ENCODE measurements at regions not wholly inside any gene's neighbourhood (a gene's known extent, or its start where the extent isn't known, plus 50 kb on each side); places are given as distances from the start of the nearest gene placed in this dataset.

- Histone ChIP-seq H3K27ac (no peak overlapping the region), H3K9me3 (no peaks in the 10 kb centered on the region)
Observed at GRCh38 chr4:121248747-121249146, 84.6 kb upstream of the TNIP3 start.

GRCh38 chr4:121246698-121247097 is 82.6 kb upstream of the TNIP3 start:
- Histone ChIP-seq H3K4me1 (no peaks in the 10 kb centered on the region), H3K36me3 (no peaks in the 10 kb centered on the region), H3K4me3 (no peak overlapping the region), H3K27ac (no peak overlapping the region), H3K27me3 (no peaks in the 10 kb centered on the region), H3K9me3 (no peaks in the 10 kb centered on the region)
- DNase-seq (ENCODE audit: low spot score) = no peak
- no peak for TF ChIP-seq CTCF (IDR thresholded peaks at IDR 0.05)

More at GRCh38 chr4:121248747-121249146, 84.6 kb upstream of the TNIP3 start:
- no peak overlapping the region for H3K4me3 ChIP-seq
- no peak for DNase-seq (ENCODE audit: low spot score)
- H3K27me3 ChIP-seq = no peaks in the 10 kb centered on the region
- no peak for TF ChIP-seq CTCF (IDR thresholded peaks at IDR 0.05)
- H3K4me1 ChIP-seq = no peaks in the 10 kb centered on the region
- no peaks in the 10 kb centered on the region for H3K36me3 ChIP-seq

- no peaks in the 10 kb centered on the region for H3K4me1 ChIP-seq
- TF ChIP-seq CTCF (IDR thresholded peaks at IDR 0.05) = no peak
- no peaks in the 10 kb centered on the region for H3K36me3 ChIP-seq
- no peak for DNase-seq (ENCODE audit: low spot score)
- H3K4me3 ChIP-seq = no peak overlapping the region
- no peaks in the 10 kb centered on the region for H3K9me3 ChIP-seq
- H3K27me3 ChIP-seq = no peaks in the 10 kb centered on the region
- H3K27ac ChIP-seq = no peak overlapping the region
Observed at GRCh38 chr4:121243485-121243884, 79.4 kb upstream of the TNIP3 start.

- Histone ChIP-seq H3K36me3 (no peaks in the 10 kb centered on the region), H3K4me1 (no peaks in the 10 kb centered on the region), H3K4me3 (no peak overlapping the region), H3K27me3 (no peaks in the 10 kb centered on the region), H3K27ac (no peak overlapping the region), H3K9me3 (no peaks in the 10 kb centered on the region)
- DNase-seq (ENCODE audit: low spot score) = no peak
- TF ChIP-seq CTCF (IDR thresholded peaks at IDR 0.05) = no peak
Observed at GRCh38 chr4:121242188-121242750, 78.1 kb upstream of the TNIP3 start.

- no peak for TF ChIP-seq CTCF (IDR thresholded peaks at IDR 0.05)
Observed at GRCh38 chr4:121239951-121240350, 75.8 kb upstream of the TNIP3 start.

GRCh38 chr4:121238461-121238860 is 74.3 kb upstream of the TNIP3 start:
- no peak for DNase-seq (ENCODE audit: low spot score)
- H3K36me3 ChIP-seq = no peaks in the 10 kb centered on the region
- no peak overlapping the region for H3K27ac ChIP-seq
- no peaks in the 10 kb centered on the region for H3K4me1 ChIP-seq
- H3K27me3 ChIP-seq = no peaks in the 10 kb centered on the region
- TF ChIP-seq CTCF (IDR thresholded peaks at IDR 0.05) = no peak
- no peak overlapping the region for H3K4me3 ChIP-seq
- H3K9me3 ChIP-seq = no peaks in the 10 kb centered on the region

More at GRCh38 chr4:121239951-121240350, 75.8 kb upstream of the TNIP3 start:
- H3K27ac ChIP-seq = no peak overlapping the region
- no peak for DNase-seq (ENCODE audit: low spot score)
- H3K36me3 ChIP-seq = no peaks in the 10 kb centered on the region
- no peaks in the 10 kb centered on the region for H3K27me3 ChIP-seq
- no peaks in the 10 kb centered on the region for H3K4me1 ChIP-seq
- no peaks in the 10 kb centered on the region for H3K9me3 ChIP-seq
- no peak overlapping the region for H3K4me3 ChIP-seq

Data from right atrium auricular region (tissue), 2 donors.